ENCODE measurements at regions not wholly inside any gene's neighbourhood (a gene's known extent, or its start where the extent isn't known, plus 50 kb on each side); places are given as distances from the start of the nearest gene placed in this dataset.

DNA sequence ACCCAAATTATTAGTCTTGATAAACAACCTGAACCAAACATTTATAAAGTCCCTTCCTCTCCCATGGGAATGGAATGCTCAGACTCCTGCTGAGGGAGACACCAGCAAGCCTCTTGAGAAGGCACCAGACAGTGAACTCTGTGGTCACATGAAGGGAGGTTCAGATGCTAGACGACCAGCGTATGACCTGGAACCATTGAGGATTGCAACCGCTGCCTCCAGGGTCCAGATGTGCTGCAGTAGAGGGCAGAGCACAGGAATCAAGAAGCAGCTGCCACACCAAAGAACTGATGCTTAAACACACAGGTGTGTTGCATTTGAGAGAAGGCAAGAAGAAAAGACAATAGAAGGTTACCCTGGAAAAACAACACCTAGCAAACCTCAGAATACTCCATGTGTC lies 592.4 kb downstream of the AACS start:
- Histone ChIP-seq H3K9me3 (ENCODE audit: low read length) (no peaks in the 10 kb centered on the region), H4K20me1 (ENCODE audit: insufficient read depth, low read depth, low read length) (no peaks in the 10 kb centered on the region), H3K4me3 (ENCODE audit: low read length) (no peak overlapping the region), H3K9ac (ENCODE audit: low read length) (no peak overlapping the region), H2AFZ (ENCODE audit: low read length) (no peak overlapping the region), H3K9me2 (replicated peaks; ENCODE audit: insufficient read depth, low read length) (no peaks in the 10 kb centered on the region), H3K4me2 (ENCODE audit: low read depth, low read length, poor library complexity, severe bottlenecking) (no peak overlapping the region), H3K27ac (ENCODE audit: low read length) (no peak overlapping the region), H3K27me3 (ENCODE audit: low read length) (no peaks in the 10 kb centered on the region; the same call in 1 of the 2 replicates), H3K79me2 (ENCODE audit: low read length) (no peaks in the 10 kb centered on the region), H3K4me1 (ENCODE audit: low read length) (no peaks in the 10 kb centered on the region), H3K36me3 (ENCODE audit: insufficient read depth, low read length) (no peaks in the 10 kb centered on the region)
- no peak for DNase-seq

DNA sequence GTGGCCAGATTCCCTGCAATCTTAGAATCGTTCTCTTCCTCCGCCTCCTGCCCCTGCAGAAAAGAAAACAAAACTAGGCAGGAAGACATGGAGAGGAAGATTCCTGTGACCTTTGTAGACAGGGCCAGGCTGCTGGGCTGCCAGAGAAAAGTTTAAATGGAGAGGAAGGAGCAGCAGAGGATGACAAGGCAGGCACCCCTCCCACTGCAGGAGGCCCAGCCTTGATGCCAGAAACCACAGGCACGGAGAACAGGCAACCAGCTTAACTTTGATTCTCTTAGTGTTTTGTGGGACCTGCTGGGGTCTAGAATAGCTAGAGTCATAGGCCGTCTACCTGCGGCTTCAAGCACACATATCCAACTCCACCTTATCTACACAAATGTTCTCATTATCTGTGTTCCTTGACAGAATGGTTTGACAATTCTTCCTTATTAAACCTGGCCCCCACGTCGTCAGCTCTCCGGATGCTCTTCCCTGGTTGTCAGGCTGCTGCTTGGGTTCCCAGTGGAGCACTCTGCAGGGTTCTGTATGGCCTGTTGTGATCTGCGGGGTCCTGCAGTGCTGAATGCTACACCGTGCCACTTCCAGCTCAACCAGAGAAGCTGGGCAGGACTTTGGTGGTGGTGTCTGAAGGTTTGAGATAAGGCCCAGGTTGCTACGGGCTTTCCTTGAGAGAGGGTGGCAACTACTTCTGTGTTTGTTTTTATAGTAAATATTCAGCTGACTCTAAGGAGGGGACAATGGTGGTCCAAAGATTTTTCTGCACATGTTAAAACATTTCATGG lies 609.5 kb downstream of the AACS start:
- H2AFZ ChIP-seq (ENCODE audit: low read length) = no peak overlapping the region
- no peak overlapping the region for H3K4me3 ChIP-seq (ENCODE audit: low read length)
- no peak for DNase-seq
- no peaks in the 10 kb centered on the region for H4K20me1 ChIP-seq (ENCODE audit: insufficient read depth, low read depth, low read length)
- H3K9me3 ChIP-seq (ENCODE audit: low read length) = no peaks in the 10 kb centered on the region
- 0 out of 2 replicates have a peak, but pooled peaks cover 5% of the 10 kb centered on the region for H3K9me2 ChIP-seq (replicated peaks; ENCODE audit: insufficient read depth, low read length)
- H3K27ac ChIP-seq (ENCODE audit: low read length) = no peak overlapping the region
- H3K36me3 ChIP-seq (ENCODE audit: insufficient read depth, low read length) = no peaks in the 10 kb centered on the region
- no peaks in the 10 kb centered on the region for H3K4me1 ChIP-seq (ENCODE audit: low read length)
- no peaks in the 10 kb centered on the region for H3K27me3 ChIP-seq (ENCODE audit: low read length)
- no peak overlapping the region for H3K9ac ChIP-seq (ENCODE audit: low read length)
- H3K4me2 ChIP-seq (ENCODE audit: low read depth, low read length, poor library complexity, severe bottlenecking) = no peak overlapping the region
- H3K79me2 ChIP-seq (ENCODE audit: low read length) = no peaks in the 10 kb centered on the region

- Histone ChIP-seq H2AFZ (ENCODE audit: low read length) (no peak overlapping the region), H3K79me2 (ENCODE audit: low read length) (no peaks in the 10 kb centered on the region), H3K4me2 (ENCODE audit: low read depth, low read length, poor library complexity, severe bottlenecking) (no peak overlapping the region), H3K27me3 (ENCODE audit: low read length) (no peaks in the 10 kb centered on the region), H3K9ac (ENCODE audit: low read length) (no peak overlapping the region), H3K36me3 (ENCODE audit: insufficient read depth, low read length) (no peaks in the 10 kb centered on the region), H3K4me3 (ENCODE audit: low read length) (no peak overlapping the region), H3K27ac (ENCODE audit: low read length) (no peak overlapping the region), H3K9me3 (ENCODE audit: low read length) (no peaks in the 10 kb centered on the region), H3K9me2 (replicated peaks; ENCODE audit: insufficient read depth, low read length) (no peaks in the 10 kb centered on the region), H3K4me1 (ENCODE audit: low read length) (no peaks in the 10 kb centered on the region), H4K20me1 (ENCODE audit: insufficient read depth, low read depth, low read length) (no peaks in the 10 kb centered on the region)
- no peak for DNase-seq
Observed at GRCh38 chr12:125676366-125676765, 611.1 kb downstream of the AACS start.

GRCh38 chr12:125677829-125678228 lies 612.6 kb downstream of the AACS start:
- H3K79me2 ChIP-seq (ENCODE audit: low read length) = no peaks in the 10 kb centered on the region
- H3K4me2 ChIP-seq (ENCODE audit: low read depth, low read length, poor library complexity, severe bottlenecking) = no peak overlapping the region
- H3K4me1 ChIP-seq (ENCODE audit: low read length) = no peaks in the 10 kb centered on the region
- H3K27ac ChIP-seq (ENCODE audit: low read length) = no peak overlapping the region
- no peaks in the 10 kb centered on the region for H3K27me3 ChIP-seq (ENCODE audit: low read length)
- H3K9me3 ChIP-seq (ENCODE audit: low read length) = no peaks in the 10 kb centered on the region
- H3K36me3 ChIP-seq (ENCODE audit: insufficient read depth, low read length) = no peaks in the 10 kb centered on the region
- H3K9ac ChIP-seq (ENCODE audit: low read length) = no peak overlapping the region
- H3K9me2 ChIP-seq (replicated peaks; ENCODE audit: insufficient read depth, low read length) = no peaks in the 10 kb centered on the region
- no peak overlapping the region for H2AFZ ChIP-seq (ENCODE audit: low read length)
- no peak for DNase-seq
- no peaks in the 10 kb centered on the region for H4K20me1 ChIP-seq (ENCODE audit: insufficient read depth, low read depth, low read length)
- no peak overlapping the region for H3K4me3 ChIP-seq (ENCODE audit: low read length)

GRCh38 chr12:125678589-125678993 lies 613.4 kb downstream of the AACS start:
- no peaks in the 10 kb centered on the region for H3K27me3 ChIP-seq (ENCODE audit: low read length)
- H3K36me3 ChIP-seq (ENCODE audit: insufficient read depth, low read length) = no peaks in the 10 kb centered on the region
- H3K4me2 ChIP-seq (ENCODE audit: low read depth, low read length, poor library complexity, severe bottlenecking) = no peak overlapping the region
- no peak overlapping the region for H2AFZ ChIP-seq (ENCODE audit: low read length)
- H3K27ac ChIP-seq (ENCODE audit: low read length) = no peak overlapping the region
- H3K4me1 ChIP-seq (ENCODE audit: low read length) = no peaks in the 10 kb centered on the region
- H3K9me2 ChIP-seq (replicated peaks; ENCODE audit: insufficient read depth, low read length) = no peaks in the 10 kb centered on the region
- H3K9ac ChIP-seq (ENCODE audit: low read length) = no peak overlapping the region
- no peak for DNase-seq
- H3K4me3 ChIP-seq (ENCODE audit: low read length) = no peak overlapping the region
- no peaks in the 10 kb centered on the region for H3K79me2 ChIP-seq (ENCODE audit: low read length)
- H3K9me3 ChIP-seq (ENCODE audit: low read length) = no peaks in the 10 kb centered on the region
- H4K20me1 ChIP-seq (ENCODE audit: insufficient read depth, low read depth, low read length) = no peaks in the 10 kb centered on the region

DNA sequence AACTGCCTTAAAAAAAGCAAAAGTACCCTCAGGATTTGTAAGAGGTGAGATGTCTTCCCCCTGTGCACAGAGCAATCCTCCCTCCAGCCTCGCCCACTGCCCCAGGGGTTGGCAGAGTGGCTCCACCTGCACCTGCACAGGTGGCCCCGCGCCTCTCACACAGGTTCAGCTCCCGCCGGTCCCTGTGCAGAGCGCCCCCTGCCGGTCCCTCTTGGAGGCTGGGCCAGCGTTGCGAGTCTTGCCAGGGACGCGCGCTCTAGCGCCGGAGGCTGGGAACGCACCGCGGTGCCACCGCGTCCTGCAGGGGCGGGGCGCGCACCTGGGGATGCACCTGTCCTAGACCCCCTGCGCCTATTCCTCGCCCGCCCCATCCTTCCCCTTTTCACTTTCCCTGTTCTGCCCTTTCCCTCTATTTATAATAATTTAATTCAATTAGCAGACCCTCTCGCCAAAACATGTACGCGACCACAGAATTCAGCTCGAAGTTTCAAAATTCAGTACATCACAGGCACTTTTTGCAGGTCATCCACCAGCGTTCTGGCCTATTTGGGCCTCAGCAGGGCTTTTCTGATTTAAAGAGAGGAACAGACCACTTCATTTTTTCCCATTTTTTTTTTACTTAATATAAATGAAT lies 618.6 kb downstream of the AACS start:
- Histone ChIP-seq H3K27ac (ENCODE audit: low read length) (no peak overlapping the region), H4K20me1 (ENCODE audit: insufficient read depth, low read depth, low read length) (no peaks in the 10 kb centered on the region), H3K4me1 (ENCODE audit: low read length) (no peaks in the 10 kb centered on the region), H3K9me2 (replicated peaks; ENCODE audit: insufficient read depth, low read length) (no peaks in the 10 kb centered on the region), H3K4me2 (ENCODE audit: low read depth, low read length, poor library complexity, severe bottlenecking) (no peak overlapping the region), H3K27me3 (ENCODE audit: low read length) (no peaks in the 10 kb centered on the region), H3K9me3 (ENCODE audit: low read length) (no peaks in the 10 kb centered on the region), H3K9ac (ENCODE audit: low read length) (no peak overlapping the region), H3K36me3 (ENCODE audit: insufficient read depth, low read length) (no peaks in the 10 kb centered on the region), H3K79me2 (ENCODE audit: low read length) (no peaks in the 10 kb centered on the region), H2AFZ (ENCODE audit: low read length) (no peak overlapping the region), H3K4me3 (ENCODE audit: low read length) (no peak overlapping the region)
- peak; percentile 46 for DNase-seq

GRCh38 chr12:125684968-125685790 lies 619.9 kb downstream of the AACS start:
- no peak overlapping the region for H3K9ac ChIP-seq (ENCODE audit: low read length)
- no peak overlapping the region for H2AFZ ChIP-seq (ENCODE audit: low read length)
- H3K4me2 ChIP-seq (ENCODE audit: low read depth, low read length, poor library complexity, severe bottlenecking) = no peak overlapping the region
- H3K36me3 ChIP-seq (ENCODE audit: insufficient read depth, low read length) = no peaks in the 10 kb centered on the region
- no peak overlapping the region for H3K4me3 ChIP-seq (ENCODE audit: low read length)
- H3K9me2 ChIP-seq (replicated peaks; ENCODE audit: insufficient read depth, low read length) = no peaks in the 10 kb centered on the region
- no peaks in the 10 kb centered on the region for H3K4me1 ChIP-seq (ENCODE audit: low read length)
- no peaks in the 10 kb centered on the region for H3K27me3 ChIP-seq (ENCODE audit: low read length)
- no peaks in the 10 kb centered on the region for H3K79me2 ChIP-seq (ENCODE audit: low read length)
- DNase-seq = no peak
- no peak overlapping the region for H3K27ac ChIP-seq (ENCODE audit: low read length)
- no peaks in the 10 kb centered on the region for H3K9me3 ChIP-seq (ENCODE audit: low read length)
- no peaks in the 10 kb centered on the region for H4K20me1 ChIP-seq (ENCODE audit: insufficient read depth, low read depth, low read length)

GRCh38 chr12:125685915-125686314 lies 620.7 kb downstream of the AACS start:
- Histone ChIP-seq H3K4me2 (ENCODE audit: low read depth, low read length, poor library complexity, severe bottlenecking) (no peak overlapping the region), H4K20me1 (ENCODE audit: insufficient read depth, low read depth, low read length) (no peaks in the 10 kb centered on the region), H3K79me2 (ENCODE audit: low read length) (no peaks in the 10 kb centered on the region), H3K9ac (ENCODE audit: low read length) (no peak overlapping the region), H3K27me3 (ENCODE audit: low read length) (no peaks in the 10 kb centered on the region), H3K9me2 (replicated peaks; ENCODE audit: insufficient read depth, low read length) (no peaks in the 10 kb centered on the region), H3K27ac (ENCODE audit: low read length) (no peak overlapping the region), H3K4me3 (ENCODE audit: low read length) (no peak overlapping the region), H3K4me1 (ENCODE audit: low read length) (no peaks in the 10 kb centered on the region), H3K36me3 (ENCODE audit: insufficient read depth, low read length) (no peaks in the 10 kb centered on the region), H2AFZ (ENCODE audit: low read length) (no peak overlapping the region), H3K9me3 (ENCODE audit: low read length) (no peaks in the 10 kb centered on the region)
- no peak for DNase-seq
